SH-SY5Y (cell line): ENCODE measurements at regions not wholly inside any gene's neighbourhood (a gene's known extent, or its start where the extent isn't known, plus 50 kb on each side); places are given as distances from the start of the nearest gene placed in this dataset.

Experiments
- GATA2 ChIP-seq: IDR thresholded peaks from 2 replicates; pipeline ENCODE4 v1.6.1; 2011; ENCODE audit warnings: mild to moderate bottlenecking, low read depth, low read length
- GATA3 ChIP-seq: IDR thresholded peaks from 2 replicates; pipeline ENCODE4 v1.6.1; 2011; ENCODE audit warnings: low read depth, mild to moderate bottlenecking, low read length, moderate library complexity

- TF ChIP-seq GATA3 (no peak), GATA2 (no peak)
Observed at GRCh38 chr11:24091594-24091993, 405.3 kb upstream of the LUZP2 start.
